Activated CD4-positive, alpha-beta memory T cell treated with anti-CD3 and anti-CD28 coated beads for 36 hours (primary cell): ENCODE measurements at regions not wholly inside any gene's neighbourhood (a gene's known extent, or its start where the extent isn't known, plus 50 kb on each side); places are given as distances from the start of the nearest gene placed in this dataset.

Source experiments
- CTCF ChIA-PET: fragments of 350-600 bp; sonication (Branson Sonifier 250); formaldehyde crosslinking; loops from one replicate; lab custom pipeline; 2021; ENCODE audit warnings: antibody characterized with exemption, inconsistent platforms; lab: Charles Lee
- POLR2A ChIA-PET: fragments of 350-600 bp; sonication (Branson Sonifier 250); formaldehyde crosslinking; loops from one replicate; lab custom pipeline; 2021; ENCODE audit warnings: antibody characterized with exemption; lab: Charles Lee
- DNase-seq: peaks from one replicate; pipeline ENCODE4 v3.0.0-alpha.2; 2020
- H3K27ac Mint-ChIP-seq: one replicate; pipeline ENCODE4 v1.8.0; 2021; ENCODE audit warnings: mixed read lengths
- H3K27me3 Mint-ChIP-seq: one replicate; pipeline ENCODE4 v1.8.0; 2021; ENCODE audit warnings: mixed read lengths
- H3K36me3 Mint-ChIP-seq: one replicate; pipeline ENCODE4 v1.8.0; 2021; ENCODE audit warnings: mixed read lengths
- H3K4me1 Mint-ChIP-seq: one replicate; pipeline ENCODE4 v1.8.0; 2021; ENCODE audit warnings: low read depth, mixed read lengths
- H3K4me3 Mint-ChIP-seq: one replicate; pipeline ENCODE4 v1.8.0; 2021; ENCODE audit warnings: mild to moderate bottlenecking, mixed read lengths
- H3K9me3 Mint-ChIP-seq: one replicate; pipeline ENCODE4 v1.8.0; 2021; ENCODE audit warnings: mixed read lengths
- intact Hi-C: fragments of 100-400 bp; cut with micrococcal nuclease; formaldehyde crosslinking; loops from one replicate; pipeline ENCODE4 v1.15.1; 2023

GRCh38 chr20:20859510-20859909 is 147.1 kb upstream of the RALGAPA2 start:
- ChIA-PET POLR2A (no interaction called here), CTCF (interaction anchor here (0.6 to 4.3 kb wide), 18 partner anchors 9 to 711 kb away, joined by 3 to 40 read pairs (median 4); no protein-coding TSS in a partner anchor)
- H3K27ac Mint-ChIP-seq, result no peak overlapping the region
- H3K27me3 Mint-ChIP-seq, result peaks cover 15% of the 10 kb centered on the region
- no peak for DNase-seq
- H3K9me3 Mint-ChIP-seq, result no peaks in the 10 kb centered on the region
- H3K36me3 Mint-ChIP-seq, result no peaks in the 10 kb centered on the region
- no peaks in the 10 kb centered on the region for H3K4me1 Mint-ChIP-seq
- intact Hi-C loops, result no loop called here
- no peak overlapping the region for H3K4me3 Mint-ChIP-seq

- Mint-ChIP-seq H3K27me3 (peaks cover 16% of the 10 kb centered on the region), H3K4me3 (no peak overlapping the region), H3K9me3 (no peaks in the 10 kb centered on the region), H3K27ac (no peak overlapping the region), H3K4me1 (no peaks in the 10 kb centered on the region), H3K36me3 (no peaks in the 10 kb centered on the region)
- DNase-seq, result no peak
- POLR2A ChIA-PET, result no interaction called here
- CTCF ChIA-PET, result no interaction called here
- intact Hi-C loops, result no loop called here
Measured at GRCh38 chr20:20856956-20857355, 144.5 kb upstream of the RALGAPA2 start.

- intact Hi-C loops, result no loop called here
- ChIA-PET CTCF (no interaction called here), POLR2A (no interaction called here)
- H3K4me3 Mint-ChIP-seq, result no peak overlapping the region
- DNase-seq, result no peak
- no peaks in the 10 kb centered on the region for H3K9me3 Mint-ChIP-seq
- H3K36me3 Mint-ChIP-seq, result no peaks in the 10 kb centered on the region
- H3K4me1 Mint-ChIP-seq, result no peaks in the 10 kb centered on the region
- peaks cover 16% of the 10 kb centered on the region for H3K27me3 Mint-ChIP-seq
- no peak overlapping the region for H3K27ac Mint-ChIP-seq
Measured at GRCh38 chr20:20856306-20856705, 143.9 kb upstream of the RALGAPA2 start.

- H3K4me3 Mint-ChIP-seq, result no peak overlapping the region
- no peaks in the 10 kb centered on the region for H3K4me1 Mint-ChIP-seq
- CTCF ChIA-PET, result interaction anchor here (1.0 to 1.2 kb wide), 2 partner anchors 654 to 868 kb away, joined by 3 read pairs; no protein-coding TSS in a partner anchor
- H3K36me3 Mint-ChIP-seq, result no peaks in the 10 kb centered on the region
- DNase-seq, result no peak
- POLR2A ChIA-PET, result no interaction called here
- H3K27me3 Mint-ChIP-seq, result peaks cover 2% of the 10 kb centered on the region
- no peaks in the 10 kb centered on the region for H3K9me3 Mint-ChIP-seq
- H3K27ac Mint-ChIP-seq, result no peak overlapping the region
- intact Hi-C loops, result no loop called here
Measured at GRCh38 chr20:20851385-20851784, 138.9 kb upstream of the RALGAPA2 start.

- Mint-ChIP-seq H3K27ac (no peak overlapping the region), H3K4me1 (no peaks in the 10 kb centered on the region), H3K36me3 (no peaks in the 10 kb centered on the region), H3K9me3 (no peaks in the 10 kb centered on the region), H3K27me3 (peaks cover 2% of the 10 kb centered on the region), H3K4me3 (no peak overlapping the region)
- ChIA-PET CTCF (interaction anchor here (0.7 to 1.2 kb wide), 3 partner anchors 10 to 750 kb away, joined by 3 to 4 read pairs (median 3); no protein-coding TSS in a partner anchor), POLR2A (no interaction called here)
- DNase-seq, result no peak
- intact Hi-C loops, result no loop called here
Measured at GRCh38 chr20:20850407-20850806, 138.0 kb upstream of the RALGAPA2 start.

GRCh38 chr20:20849161-20849560 is 136.7 kb upstream of the RALGAPA2 start:
- no peaks in the 10 kb centered on the region for H3K9me3 Mint-ChIP-seq
- intact Hi-C loops, result no loop called here

GRCh38 chr20:20847814-20848213 is 135.4 kb upstream of the RALGAPA2 start:
- Mint-ChIP-seq H3K36me3 (no peaks in the 10 kb centered on the region), H3K27me3 (no peaks in the 10 kb centered on the region), H3K27ac (no peak overlapping the region), H3K9me3 (no peaks in the 10 kb centered on the region), H3K4me3 (no peak overlapping the region), H3K4me1 (no peaks in the 10 kb centered on the region)
- CTCF ChIA-PET, result interaction anchor here (0.6 to 2.7 kb wide), 2 partner anchors 12 to 128 kb away, joined by 3 to 9 read pairs; no protein-coding TSS in a partner anchor
- POLR2A ChIA-PET, result no interaction called here
- no peak for DNase-seq
- intact Hi-C loops, result no loop called here

More at GRCh38 chr20:20849161-20849560, 136.7 kb upstream of the RALGAPA2 start:
- POLR2A ChIA-PET, result no interaction called here
- H3K27ac Mint-ChIP-seq, result no peak overlapping the region
- H3K36me3 Mint-ChIP-seq, result no peaks in the 10 kb centered on the region
- no peak overlapping the region for H3K4me3 Mint-ChIP-seq
- no peak for DNase-seq
- no peaks in the 10 kb centered on the region for H3K4me1 Mint-ChIP-seq
- CTCF ChIA-PET, result no interaction called here
- H3K27me3 Mint-ChIP-seq, result no peaks in the 10 kb centered on the region

GRCh38 chr20:20843982-20844381 is 131.5 kb upstream of the RALGAPA2 start:
- H3K4me1 Mint-ChIP-seq, result no peaks in the 10 kb centered on the region
- H3K4me3 Mint-ChIP-seq, result no peak overlapping the region
- H3K27me3 Mint-ChIP-seq, result no peaks in the 10 kb centered on the region
- intact Hi-C loops, result no loop called here
- POLR2A ChIA-PET, result no interaction called here
- DNase-seq, result no peak
- CTCF ChIA-PET, result no interaction called here
- no peaks in the 10 kb centered on the region for H3K9me3 Mint-ChIP-seq
- H3K27ac Mint-ChIP-seq, result no peak overlapping the region
- H3K36me3 Mint-ChIP-seq, result no peaks in the 10 kb centered on the region

GRCh38 chr20:20839771-20840170 is 127.3 kb upstream of the RALGAPA2 start:
- Mint-ChIP-seq H3K4me3 (no peak overlapping the region), H3K9me3 (no peaks in the 10 kb centered on the region), H3K27ac (no peak overlapping the region), H3K36me3 (no peaks in the 10 kb centered on the region), H3K27me3 (peaks cover 3% of the 10 kb centered on the region), H3K4me1 (no peaks in the 10 kb centered on the region)
- DNase-seq, result no peak
- ChIA-PET CTCF (interaction anchor here (1.0 kb wide), 1 partner anchor 17 kb away, joined by 3 read pairs; no protein-coding TSS in a partner anchor), POLR2A (no interaction called here)
- intact Hi-C loops, result loop anchor here (10.0 kb wide), 2 partner anchors 395 to 665 kb away; no protein-coding TSS in a partner anchor

GRCh38 chr20:20837574-20838021 is 125.2 kb upstream of the RALGAPA2 start:
- Mint-ChIP-seq H3K4me1 (no peaks in the 10 kb centered on the region), H3K27ac (no peak overlapping the region), H3K36me3 (no peaks in the 10 kb centered on the region), H3K9me3 (no peaks in the 10 kb centered on the region), H3K4me3 (no peak overlapping the region), H3K27me3 (peaks cover 10% of the 10 kb centered on the region)
- peak; percentile 58 for DNase-seq
- intact Hi-C loops, result loop anchor here (10.0 kb wide), 2 partner anchors 397 to 667 kb away; no protein-coding TSS in a partner anchor
- ChIA-PET POLR2A (no interaction called here), CTCF (interaction anchor here (1.0 to 3.5 kb wide), 6 partner anchors 9 to 667 kb away, joined by 3 to 22 read pairs (median 6); no protein-coding TSS in a partner anchor)

- Mint-ChIP-seq H3K4me1 (no peaks in the 10 kb centered on the region), H3K9me3 (no peaks in the 10 kb centered on the region), H3K4me3 (no peak overlapping the region), H3K27me3 (peaks cover 10% of the 10 kb centered on the region), H3K27ac (no peak overlapping the region), H3K36me3 (no peaks in the 10 kb centered on the region)
- DNase-seq, result no peak
- intact Hi-C loops, result loop anchor here (10.0 kb wide), 2 partner anchors 398 to 668 kb away; no protein-coding TSS in a partner anchor
- ChIA-PET POLR2A (no interaction called here), CTCF (interaction anchor here (0.5 to 3.5 kb wide), 7 partner anchors 12 to 779 kb away, joined by 3 to 22 read pairs (median 5); no protein-coding TSS in a partner anchor)
Measured at GRCh38 chr20:20836836-20837235, 124.4 kb upstream of the RALGAPA2 start.

GRCh38 chr20:20835897-20836296 is 123.5 kb upstream of the RALGAPA2 start:
- Mint-ChIP-seq H3K4me3 (no peak overlapping the region), H3K27ac (no peak overlapping the region), H3K9me3 (no peaks in the 10 kb centered on the region), H3K27me3 (peaks cover 13% of the 10 kb centered on the region), H3K36me3 (no peaks in the 10 kb centered on the region), H3K4me1 (no peaks in the 10 kb centered on the region)
- ChIA-PET CTCF (interaction anchor here (1.2 to 3.5 kb wide), 5 partner anchors 11 to 779 kb away, joined by 3 to 22 read pairs (median 4); no protein-coding TSS in a partner anchor), POLR2A (no interaction called here)
- DNase-seq, result no peak
- intact Hi-C loops, result loop anchor here (10.0 kb wide), 2 partner anchors 399 to 669 kb away; no protein-coding TSS in a partner anchor
